Stimulated activated CD4-positive, alpha-beta T cell treated with anti-CD3 and anti-CD28 coated beads, Interleukin-4, amount 100 ng/mL, for 24 hours (primary cell): ENCODE measurements at regions not wholly inside any gene's neighbourhood (a gene's known extent, or its start where the extent isn't known, plus 50 kb on each side); places are given as distances from the start of the nearest gene placed in this dataset.
"Not testable (repeated sequence)": the region's sequence is repeated elsewhere in the genome, so short reads cannot be mapped to it uniquely, and the experiment has no call there.

ENCODE experiments used
- DNase-seq: peaks from one replicate; pipeline ENCODE4 v3.0.0-alpha.2; 2020

DNA sequence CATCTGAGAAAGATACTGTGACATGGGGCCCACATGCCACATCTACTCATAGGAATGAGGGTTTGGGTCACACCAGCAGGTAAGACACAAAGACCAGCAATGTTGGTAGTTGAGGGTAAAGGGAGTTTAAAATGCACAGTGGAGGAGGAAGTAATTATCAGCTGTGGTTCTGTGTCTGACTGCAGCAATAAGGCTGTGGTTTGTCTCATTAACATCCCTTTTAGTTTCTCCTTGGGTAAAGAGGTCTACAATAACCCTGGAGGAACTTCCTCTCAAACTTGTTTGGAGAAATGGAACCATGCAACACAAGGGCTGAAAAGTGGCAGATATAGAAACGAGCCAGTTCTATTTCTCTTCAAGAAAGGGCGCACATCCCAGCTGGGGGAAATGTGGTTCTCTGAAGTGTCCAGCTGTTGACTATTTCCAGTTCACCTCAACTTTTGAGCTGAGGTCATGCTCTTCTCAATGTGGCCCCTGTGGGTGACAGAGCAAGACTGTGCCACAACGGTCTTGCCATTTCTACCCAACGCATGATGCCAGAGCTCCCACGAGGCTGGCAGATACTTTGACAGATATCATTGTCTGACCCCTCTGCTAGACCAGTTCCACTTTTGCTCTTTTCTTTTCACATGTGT is 234.3 kb downstream of the SQOR start:
- no peak for DNase-seq

GRCh38 chr15:45871121-45871855 is 236.5 kb downstream of the SQOR start:
- DNase-seq: no peak

GRCh38 chr15:45873781-45874180 is 239.0 kb downstream of the SQOR start:
- DNase-seq: no peak

- DNase-seq: not testable (repeated sequence)
Measured at GRCh38 chr15:45874566-45874965, 239.7 kb downstream of the SQOR start.

DNA sequence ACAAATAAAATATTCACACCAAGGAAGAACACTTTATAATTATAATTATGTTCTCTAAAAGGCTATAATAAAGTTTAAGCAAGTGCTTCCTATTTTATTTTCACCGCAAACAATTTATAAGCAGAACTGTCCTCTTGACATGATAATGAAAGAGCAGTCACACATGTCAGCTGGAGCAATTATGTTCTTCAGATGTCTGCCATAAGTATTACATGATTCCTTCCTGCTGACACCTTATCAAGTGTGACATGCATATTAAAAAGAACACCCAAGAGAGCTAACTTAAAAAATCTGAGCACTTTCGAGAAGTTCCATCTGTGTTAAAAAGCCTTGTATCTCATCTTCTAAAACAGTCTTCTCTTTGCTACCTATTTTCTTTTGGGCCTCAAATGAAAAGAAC is 249.5 kb downstream of the SQOR start:
- DNase-seq: no peak

GRCh38 chr15:45884755-45885445 is 250.1 kb downstream of the SQOR start:
- DNase-seq: no peak

GRCh38 chr15:45885801-45886200 is 251.0 kb downstream of the SQOR start:
- DNase-seq: no peak

- DNase-seq: no peak
Measured at GRCh38 chr15:45891766-45892165, 256.9 kb downstream of the SQOR start.

DNA sequence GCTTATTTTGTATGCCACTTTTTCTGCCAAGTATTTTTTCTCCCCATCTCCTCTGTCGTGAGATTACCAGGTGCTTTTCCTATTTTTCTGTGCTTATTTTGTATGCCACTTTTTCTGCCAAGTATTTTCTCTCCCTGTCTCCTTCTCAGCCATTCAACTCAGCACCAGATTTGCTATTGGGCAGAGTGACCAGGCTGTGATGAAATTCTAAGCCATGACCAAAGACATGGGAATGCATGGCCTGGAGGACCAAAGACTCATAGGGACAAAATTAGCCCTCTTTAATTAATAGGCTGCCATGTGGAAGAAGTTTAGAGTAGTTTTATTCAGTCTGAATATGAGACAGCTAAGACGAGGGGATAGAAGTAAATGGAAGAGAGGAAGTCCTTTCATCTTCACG is 257.4 kb downstream of the SQOR start:
- DNase-seq: no peak

DNA sequence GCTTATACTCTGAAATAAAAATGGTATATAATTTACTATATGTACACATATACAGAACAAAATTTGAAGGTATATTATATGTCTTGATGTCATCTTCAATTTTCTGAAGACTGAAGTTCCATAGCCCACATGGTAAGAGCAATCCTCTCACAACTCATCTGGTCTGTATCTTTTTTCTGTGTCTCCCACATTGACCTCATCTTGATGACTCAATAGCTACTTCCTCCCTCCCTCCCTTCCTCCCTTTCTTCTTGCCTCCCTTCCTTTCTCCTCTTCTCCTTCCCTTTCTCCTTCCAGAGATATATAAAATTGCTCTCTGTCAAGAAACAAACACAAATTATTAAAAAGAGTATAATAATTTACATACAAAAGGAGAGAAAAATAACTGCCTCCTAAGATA is 268.5 kb downstream of the SQOR start:
- DNase-seq: no peak

DNA sequence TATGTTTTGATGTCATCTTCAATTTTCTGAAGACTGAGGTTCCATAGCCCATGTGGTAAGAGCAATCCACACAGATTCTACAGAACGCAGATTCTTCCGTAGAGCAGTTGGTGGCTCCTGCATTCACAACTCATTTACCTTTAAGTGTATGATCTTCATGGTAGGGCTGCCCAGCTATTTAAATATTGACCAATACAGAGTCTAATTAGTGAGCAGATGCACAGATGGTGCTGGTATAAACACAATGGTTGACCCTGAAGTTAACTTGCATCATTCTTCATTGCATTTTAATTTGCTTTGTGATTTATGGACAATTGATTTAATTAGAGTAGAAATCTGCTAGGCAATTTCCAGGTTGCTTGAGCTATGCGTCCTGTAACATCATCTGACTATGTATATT is 269.2 kb downstream of the SQOR start:
- DNase-seq: no peak

DNA sequence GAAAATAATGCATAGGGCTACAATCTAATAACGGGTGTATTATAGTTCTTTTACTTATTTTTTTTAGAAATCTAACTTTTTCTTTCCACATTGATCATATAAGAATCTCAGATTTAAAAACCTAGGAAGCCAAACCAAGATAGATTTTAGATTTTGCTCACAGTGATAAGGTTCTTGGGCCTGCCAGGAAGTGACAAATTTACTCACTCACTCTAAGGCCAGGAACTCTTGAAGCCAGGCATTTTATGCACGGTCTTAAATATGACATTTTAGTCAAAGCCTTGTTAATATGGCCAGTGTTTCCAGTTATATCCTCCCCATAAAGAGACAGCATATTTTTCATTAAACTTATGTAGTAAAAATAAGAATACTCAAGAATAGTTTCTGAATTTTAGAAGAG is 271.4 kb downstream of the SQOR start:
- DNase-seq: no peak

DNA sequence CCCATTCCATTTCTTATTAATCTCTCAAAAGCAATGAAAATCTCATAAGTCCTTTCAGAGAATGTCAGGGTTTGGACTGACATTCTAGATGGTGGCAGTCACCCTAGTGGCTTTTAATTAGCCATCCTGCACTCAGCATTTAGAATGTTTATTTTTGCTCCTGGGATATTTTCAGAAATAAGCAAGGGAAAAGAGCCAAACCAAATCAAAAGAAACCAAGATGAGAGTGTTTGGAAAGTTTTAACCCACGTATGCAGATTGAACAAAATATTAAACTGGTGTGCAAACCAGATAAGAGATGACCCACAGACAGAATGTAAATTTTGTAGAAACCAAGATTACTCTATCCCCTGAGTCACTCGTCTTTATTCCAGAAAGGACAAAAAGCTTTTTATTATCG is 275.8 kb downstream of the SQOR start:
- DNase-seq: no peak

GRCh38 chr15:45913451-45913850 is 278.6 kb downstream of the SQOR start:
- no peak for DNase-seq

- no peak for DNase-seq
Measured at GRCh38 chr15:45914425-45914824, 279.6 kb downstream of the SQOR start.

DNA sequence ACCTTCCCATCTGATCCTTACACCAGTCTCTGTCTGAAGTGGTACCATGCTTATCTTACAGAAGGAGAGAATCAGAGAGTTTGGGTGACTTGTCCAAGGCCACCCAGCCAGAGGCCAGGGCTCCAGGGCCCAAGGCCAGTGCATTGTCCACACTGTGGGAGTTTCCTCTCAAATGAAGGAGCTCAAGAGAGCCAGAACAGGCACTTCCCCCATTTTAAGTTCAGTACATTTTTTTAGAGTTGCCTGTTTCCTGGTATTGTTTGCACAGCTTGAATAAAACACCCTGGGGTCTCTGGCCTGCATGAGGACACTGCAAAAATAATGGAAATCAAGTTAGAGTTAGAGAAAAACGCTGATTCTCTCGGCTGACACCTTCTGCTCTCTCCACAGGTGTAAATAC is 284.0 kb downstream of the SQOR start:
- DNase-seq: no peak

GRCh38 chr15:45919806-45920205 is 285.0 kb downstream of the SQOR start:
- no peak for DNase-seq

GRCh38 chr15:45921376-45921775 is 286.5 kb downstream of the SQOR start:
- DNase-seq: no peak

- DNase-seq: no peak
Measured at GRCh38 chr15:45921978-45922377, 287.1 kb downstream of the SQOR start.

- DNase-seq: no peak
Measured at GRCh38 chr15:45941367-45941766, 306.5 kb downstream of the SQOR start.

DNA sequence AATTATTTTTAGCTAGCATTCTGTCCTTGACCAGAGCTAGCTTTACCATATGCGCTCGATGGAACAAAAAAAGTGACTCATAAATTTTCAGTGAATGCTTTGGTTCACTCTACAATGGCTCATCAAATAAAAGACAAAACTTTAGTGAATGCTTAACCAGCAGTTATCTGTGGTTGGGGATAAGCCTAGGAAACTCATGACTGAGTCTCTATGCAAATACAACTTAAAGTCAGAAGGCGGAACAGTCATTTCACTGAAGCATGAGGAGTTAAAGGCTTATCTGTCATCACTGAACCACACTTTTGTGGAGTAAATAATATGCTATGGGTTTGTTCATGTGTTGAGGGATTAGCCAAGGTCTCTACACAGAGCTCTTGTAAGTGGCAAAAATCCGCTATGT is 308.4 kb downstream of the SQOR start:
- DNase-seq: no peak

DNA sequence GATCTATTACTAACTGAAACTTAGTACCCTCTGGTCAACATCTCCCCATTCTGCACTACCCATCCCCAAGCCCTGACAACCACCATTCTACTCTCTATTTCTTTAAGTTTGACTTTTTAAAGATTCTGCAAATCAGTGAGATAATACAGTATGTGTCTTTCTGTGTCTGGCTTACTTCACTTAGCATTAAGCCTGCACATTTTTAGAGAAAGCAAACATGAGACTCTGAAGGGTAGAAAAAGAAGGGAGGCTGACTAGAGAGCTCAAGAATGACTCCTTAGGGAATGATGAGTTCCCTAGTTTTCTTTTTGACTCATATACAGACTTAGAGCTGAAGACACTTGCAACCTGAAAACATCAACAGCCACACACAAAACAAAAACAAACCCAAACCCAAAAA is 311.3 kb downstream of the SQOR start:
- no peak for DNase-seq

DNA sequence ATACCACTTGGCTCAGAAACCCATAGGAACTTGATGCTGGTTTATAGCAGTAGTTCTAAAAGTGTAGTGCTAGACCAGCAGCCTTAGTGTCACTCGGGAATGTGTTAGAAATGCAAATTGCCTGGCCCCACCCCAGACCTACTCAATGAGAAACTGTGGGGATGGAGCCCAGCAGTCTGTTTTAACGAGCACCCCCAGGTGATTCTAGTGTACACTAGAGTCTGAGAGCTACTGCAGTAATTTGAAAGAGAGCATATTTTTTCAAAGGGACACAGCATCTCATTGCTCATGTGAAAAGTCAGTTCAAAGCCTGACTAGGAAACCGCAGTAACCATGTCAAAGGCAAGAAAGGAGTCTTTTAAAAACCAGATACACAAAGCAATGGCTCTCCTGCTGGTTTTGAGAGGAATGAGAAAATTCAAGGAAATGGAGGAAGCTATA is 313.4 kb downstream of the SQOR start:
- DNase-seq: no peak

DNA sequence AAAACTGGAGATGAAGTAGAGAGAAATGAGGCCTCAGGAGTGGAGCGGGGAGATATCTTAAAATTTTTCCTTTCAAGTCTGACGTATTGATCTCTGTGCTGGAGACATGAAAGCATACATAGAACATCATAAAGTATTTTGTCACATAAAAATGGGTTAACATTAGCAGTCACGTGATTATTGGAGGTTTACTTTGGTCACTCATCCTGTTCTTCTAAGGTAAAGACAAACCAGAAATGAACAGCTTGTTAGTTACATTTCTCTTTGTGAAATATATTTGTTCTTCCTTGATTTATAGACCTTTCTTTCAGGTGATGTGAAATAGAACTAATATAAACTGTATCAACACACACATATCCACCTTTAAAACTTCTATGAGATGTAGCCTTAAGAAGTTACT is 324.1 kb downstream of the SQOR start:
- DNase-seq: no peak
